GM18508 (cell line): ENCODE measurements at regions not wholly inside any gene's neighbourhood (a gene's known extent, or its start where the extent isn't known, plus 50 kb on each side); places are given as distances from the start of the nearest gene placed in this dataset.

Experiments
- ATAC-seq: cut with Tn5 transposase; IDR thresholded peaks from one replicate; pipeline ENCODE4 v1.9.1; 2021; ENCODE audit warnings: moderate number of reproducible peaks; ENCODE audit not compliant: insufficient read depth, unreplicated experiment

GRCh38 chr12:114735011-114735410 lies 51.0 kb upstream of the TBX3 start:
- ATAC-seq: no peak

GRCh38 chr12:114733919-114734318 lies 49.9 kb upstream of the TBX3 start:
- no peak for ATAC-seq
